Transverse colon (tissue), 4 donors: ENCODE measurements at regions not wholly inside any gene's neighbourhood (a gene's known extent, or its start where the extent isn't known, plus 50 kb on each side); places are given as distances from the start of the nearest gene placed in this dataset.

Experiments used
- DNase-seq: peaks from one replicate; pipeline ENCODE4 v3.0.0-alpha.2; 2019
- H3K27ac ChIP-seq, 4 donors: fragments of 200-600 bp; sonication (generic); 2 replicates each; pipeline ENCODE4 v1.5.1; 2016 to 2018; ENCODE audit warnings: inconsistent platforms in 4 of 4
- H3K27me3 ChIP-seq: fragments of 200-600 bp; sonication (generic); 2 replicates; pipeline ENCODE4 v1.5.1; 2017; ENCODE audit warnings: inconsistent platforms
- H3K36me3 ChIP-seq, 4 donors: fragments of 200-600 bp; sonication (generic); 2 replicates each; pipeline ENCODE4 v1.5.1; 2017 to 2019; ENCODE audit warnings: inconsistent platforms in 4 of 4
- H3K4me1 ChIP-seq, 4 donors: fragments of 200-600 bp; sonication (generic); 2 replicates each; pipeline ENCODE4 v1.5.1; 2017 to 2020; ENCODE audit warnings: inconsistent platforms in 4 of 4
- H3K4me3 ChIP-seq, 4 donors: fragments of 200-600 bp; sonication (generic); 1 replicate in 1 of 4; 2 replicates in 3 of 4; pipeline versions ENCODE4 v1.5.1 to v1.6.1; 2017 to 2019; ENCODE audit warnings: inconsistent platforms in 4 of 4
- H3K9me3 ChIP-seq, 2 donors: fragments of 200-600 bp; sonication (generic); 2 replicates each; pipeline ENCODE4 v1.5.1; 2017 to 2019; ENCODE audit warnings: inconsistent platforms in 2 of 2
- EP300 ChIP-seq: sonication (generic); formaldehyde crosslinking; IDR thresholded peaks from one replicate; pipeline ENCODE4 v1.6.1; 2017; ENCODE audit warnings: antibody characterized with exemption, low read depth
- POLR2A ChIP-seq: fragments of 450-650 bp; IDR thresholded peaks from one replicate; pipeline ENCODE4 v1.6.1; 2016; ENCODE audit warnings: antibody characterized with exemption, mild to moderate bottlenecking, moderate library complexity
- POLR2AphosphoS5 ChIP-seq, 3 donors: sonication (generic); formaldehyde crosslinking; IDR thresholded peaks; one replicate each; pipeline ENCODE4 v1.6.1; 2016; ENCODE audit warnings: antibody characterized with exemption in 3 of 3
- WGBS, 2 donors: methylation state at CpG; one replicate each; pipeline ENCODE4 v1.1.5; 2018; ENCODE audit warnings: low coverage in 1 of 2; 5-methylcytosine and 5-hydroxymethylcytosine counted together
- in situ Hi-C, 4 donors: fragments of 200-750 bp; cut with MboI; loops; one replicate each; pipeline versions ENCODE4 v1.15.0 to v1.15.1; 2017; ENCODE audit warnings: low sequenced_read_pairs in 3 of 4, low pct_ligation_motif_present in 1 of 4, low pct_unique_long_range_greater_than_20kb in 1 of 4
- intact Hi-C: fragments of 100-400 bp; cut with DNase I; formaldehyde crosslinking; loops from one replicate; pipeline ENCODE4 v1.15.1; 2023; ENCODE audit warnings: low total_unique reads
- TF ChIP-seq, protein P1 (sequence below), 5 experiments: fragments of 200-600 bp in 3 of 5; fragments of 450-650 bp in 2 of 5; sonication (generic) in 3 of 5; IDR thresholded peaks; 1 replicate in 2 of 5; 2 replicates in 3 of 5; pipeline ENCODE4 v1.5.1; 2016 to 2017; ENCODE audit warnings: antibody characterized with exemption in 5 of 5, inconsistent platforms in 3 of 5, mild to moderate bottlenecking in 2 of 5, moderate library complexity in 1 of 5

DNA sequence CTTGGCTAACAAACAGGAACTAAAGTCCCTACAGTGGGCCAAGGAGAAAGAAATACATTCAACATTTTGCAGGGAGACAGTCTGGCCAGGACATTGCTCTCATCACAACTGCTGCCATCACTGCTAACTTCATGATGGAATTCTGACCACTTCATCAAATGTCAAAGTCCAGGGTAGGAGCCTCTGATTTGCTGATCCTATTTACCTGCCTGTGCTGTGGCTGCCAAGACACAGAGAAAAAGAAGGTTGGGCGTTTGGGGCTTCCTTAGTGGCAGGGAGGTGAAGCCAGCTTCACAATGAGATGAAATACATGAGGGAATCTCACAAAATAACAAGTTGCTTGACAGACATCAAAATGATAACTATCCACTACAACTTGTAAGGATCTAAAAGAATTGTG is 343.9 kb upstream of the CADM1 start:
- WGBS, 2 donors: 0% methylated on average over 1 of the region's 1 CpG; no CpG with 5 or more reads in 1 of the 2 donors
- no peak overlapping the region for H3K27ac ChIP-seq
- peaks cover 0 to 8% (median 3%) of the 10 kb centered on the region in 4 donors for H3K4me1 ChIP-seq
- in situ Hi-C loops (no loop called here), intact Hi-C loops (no loop called here)
- H3K9me3 ChIP-seq: peaks cover 0 to under 1% of the 10 kb centered on the region in 2 donors
- TF ChIP-seq POLR2A (no peak), EP300 (no peak), POLR2AphosphoS5 (IDR thresholded peaks at IDR 0.05) (no peak)
- TF ChIP-seq, protein P1, sequence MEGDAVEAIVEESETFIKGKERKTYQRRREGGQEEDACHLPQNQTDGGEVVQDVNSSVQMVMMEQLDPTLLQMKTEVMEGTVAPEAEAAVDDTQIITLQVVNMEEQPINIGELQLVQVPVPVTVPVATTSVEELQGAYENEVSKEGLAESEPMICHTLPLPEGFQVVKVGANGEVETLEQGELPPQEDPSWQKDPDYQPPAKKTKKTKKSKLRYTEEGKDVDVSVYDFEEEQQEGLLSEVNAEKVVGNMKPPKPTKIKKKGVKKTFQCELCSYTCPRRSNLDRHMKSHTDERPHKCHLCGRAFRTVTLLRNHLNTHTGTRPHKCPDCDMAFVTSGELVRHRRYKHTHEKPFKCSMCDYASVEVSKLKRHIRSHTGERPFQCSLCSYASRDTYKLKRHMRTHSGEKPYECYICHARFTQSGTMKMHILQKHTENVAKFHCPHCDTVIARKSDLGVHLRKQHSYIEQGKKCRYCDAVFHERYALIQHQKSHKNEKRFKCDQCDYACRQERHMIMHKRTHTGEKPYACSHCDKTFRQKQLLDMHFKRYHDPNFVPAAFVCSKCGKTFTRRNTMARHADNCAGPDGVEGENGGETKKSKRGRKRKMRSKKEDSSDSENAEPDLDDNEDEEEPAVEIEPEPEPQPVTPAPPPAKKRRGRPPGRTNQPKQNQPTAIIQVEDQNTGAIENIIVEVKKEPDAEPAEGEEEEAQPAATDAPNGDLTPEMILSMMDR (IDR thresholded peaks at IDR 0.05): no peak
- H3K4me3 ChIP-seq: no peak overlapping the region
- no peak for DNase-seq
- no peaks in the 10 kb centered on the region for H3K27me3 ChIP-seq
- H3K36me3 ChIP-seq: no peaks in the 10 kb centered on the region

DNA sequence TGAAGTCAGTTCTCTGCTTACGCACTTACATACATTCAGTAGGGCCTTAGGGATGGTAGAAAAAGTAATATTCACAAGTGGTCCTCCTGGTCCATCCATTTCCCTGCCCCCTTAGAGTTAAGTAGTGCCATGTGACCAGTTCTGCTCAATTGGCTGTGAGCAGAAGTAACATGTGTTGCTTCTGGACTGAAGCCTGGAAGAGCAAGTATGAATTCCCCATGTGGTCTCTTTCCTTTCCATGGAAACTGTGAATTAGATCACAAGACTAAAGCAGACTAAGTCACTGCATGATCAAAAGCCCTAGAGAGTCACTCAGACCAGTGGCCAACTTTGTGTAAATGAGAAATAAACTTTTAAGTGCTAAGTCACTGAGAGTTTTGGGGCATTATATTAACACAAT is 341.7 kb upstream of the CADM1 start:
- Histone ChIP-seq H3K27me3 (no peaks in the 10 kb centered on the region), H3K36me3 (no peaks in the 10 kb centered on the region), H3K4me3 (no peak overlapping the region), H3K9me3 (no peaks in the 10 kb centered on the region), H3K4me1 (peaks cover 0 to 14% (median 3%) of the 10 kb centered on the region in 4 donors), H3K27ac (no peak overlapping the region)
- intact Hi-C loops (no loop called here), in situ Hi-C loops (no loop called here)
- TF ChIP-seq POLR2A (no peak), POLR2AphosphoS5 (IDR thresholded peaks at IDR 0.05) (no peak), EP300 (no peak)
- TF ChIP-seq, protein P1 (IDR thresholded peaks at IDR 0.05): no peak
- DNase-seq: no peak
- 93 to 100% methylated on average over 1 of the region's 1 CpG for WGBS, 2 donors

DNA sequence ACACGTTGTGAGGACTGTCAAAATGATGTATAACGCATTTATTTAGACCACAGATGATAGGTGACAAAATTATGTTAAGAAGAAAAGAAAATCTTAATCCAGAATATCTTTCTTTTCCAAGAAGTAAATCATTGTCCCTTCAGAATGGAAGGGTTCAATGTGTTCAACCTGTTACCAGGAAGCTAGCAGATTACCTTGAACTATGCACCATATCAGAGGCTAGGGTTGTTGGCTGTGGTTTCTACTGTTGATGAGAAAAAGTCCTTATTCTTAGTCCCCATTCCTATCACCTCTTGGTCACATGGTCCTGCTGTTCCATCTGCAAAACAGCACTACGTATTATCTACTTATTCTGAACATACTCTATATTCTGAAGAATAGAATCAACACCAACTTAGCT is 339.5 kb upstream of the CADM1 start:
- H3K27me3 ChIP-seq: no peaks in the 10 kb centered on the region
- no peak overlapping the region for H3K4me3 ChIP-seq
- intact Hi-C loops: no loop called here
- in situ Hi-C loops: no loop called here
- H3K4me1 ChIP-seq: peaks cover 0 to 14% (median 3%) of the 10 kb centered on the region in 4 donors
- H3K36me3 ChIP-seq: no peaks in the 10 kb centered on the region
- TF ChIP-seq, protein P1 (IDR thresholded peaks at IDR 0.05): no peak
- no peak for TF ChIP-seq POLR2AphosphoS5 (IDR thresholded peaks at IDR 0.05)
- TF ChIP-seq POLR2A: no peak
- no peak for TF ChIP-seq EP300
- H3K9me3 ChIP-seq: no peaks in the 10 kb centered on the region
- no peak for DNase-seq
- WGBS, 2 donors: 51 to 56% methylated on average over 3 of the region's 3 CpGs
- no peak overlapping the region for H3K27ac ChIP-seq

DNA sequence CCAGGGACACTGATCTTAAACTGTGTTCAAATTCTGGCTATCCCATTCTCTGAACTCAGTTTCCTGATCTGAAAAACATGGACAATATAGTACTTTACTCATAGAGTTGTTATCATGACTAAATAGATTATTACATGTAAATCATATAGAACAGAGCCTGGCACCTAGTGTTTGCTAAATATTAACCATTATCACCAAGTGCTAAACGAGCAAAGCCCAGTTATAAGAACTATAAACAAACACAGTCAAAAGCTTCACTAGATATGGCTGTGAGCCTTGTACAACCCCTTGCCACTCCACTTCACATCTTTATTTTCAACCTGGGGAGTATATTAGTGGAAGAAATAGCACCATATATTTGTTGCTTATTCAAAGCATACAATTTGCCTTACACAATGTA is 338.9 kb upstream of the CADM1 start:
- intact Hi-C loops: no loop called here

More for the DNA sequence above, 338.9 kb upstream of the CADM1 start:
- no peak for TF ChIP-seq EP300
- TF ChIP-seq POLR2A: no peak
- no peak for TF ChIP-seq POLR2AphosphoS5 (IDR thresholded peaks at IDR 0.05)
- TF ChIP-seq, protein P1 (IDR thresholded peaks at IDR 0.05): no peak
- Histone ChIP-seq H3K9me3 (no peaks in the 10 kb centered on the region), H3K4me1 (peaks cover 0 to 12% (median 1%) of the 10 kb centered on the region in 4 donors), H3K36me3 (no peaks in the 10 kb centered on the region), H3K27ac (no peak overlapping the region), H3K27me3 (no peaks in the 10 kb centered on the region), H3K4me3 (no peak overlapping the region)
- 29 to 41% methylated on average over 1 of the region's 1 CpG for WGBS, 2 donors
- DNase-seq: no peak
- in situ Hi-C loops: no loop called here
